ENCODE measurements at regions not wholly inside any gene's neighbourhood (a gene's known extent, or its start where the extent isn't known, plus 50 kb on each side); places are given as distances from the start of the nearest gene placed in this dataset.

- Histone ChIP-seq H3K27ac (replicated peaks in 1 of 4) (no peak overlapping the region), H3K27me3 (no peaks in the 10 kb centered on the region), H3K36me3 (no peaks in the 10 kb centered on the region), H3K9me3 (peaks cover 0 to 4% (median 2%) of the 10 kb centered on the region in 4 donors), H3K4me3 (no peak overlapping the region), H3K4me1 (no peaks in the 10 kb centered on the region)
- 92% methylated on average over 2 of the region's 2 CpGs for WGBS
- TF ChIP-seq CTCF (IDR thresholded peaks at IDR 0.05) (no peak), EP300 (IDR thresholded peaks at IDR 0.05) (no peak)
- intact Hi-C loops (cut with DNase I), result no loop called here
- DNase-seq (ENCODE audit: extremely low spot score), result no peak
Observed at GRCh38 chr3:116618930-116619329, 90.6 kb upstream of the TUSC7 start.

GRCh38 chr3:116630494-116630893 lies 79.1 kb upstream of the TUSC7 start:
- no peak for DNase-seq (ENCODE audit: extremely low spot score)
- Histone ChIP-seq H3K36me3 (no peaks in the 10 kb centered on the region), H3K4me1 (no peaks in the 10 kb centered on the region), H3K9me3 (peaks cover 0 to 28% (median 2%) of the 10 kb centered on the region in 4 donors), H3K27ac (replicated peaks in 1 of 4) (no peak overlapping the region), H3K27me3 (no peaks in the 10 kb centered on the region), H3K4me3 (no peak overlapping the region)
- WGBS, result 65% methylated on average over 4 of the region's 4 CpGs
- intact Hi-C loops (cut with DNase I), result no loop called here
- TF ChIP-seq EP300 (IDR thresholded peaks at IDR 0.05) (no peak), POLR2A (IDR thresholded peaks at IDR 0.05; ENCODE audit: low read depth) (no peak), CTCF (IDR thresholded peaks at IDR 0.05) (no peak), POLR2AphosphoS5 (IDR thresholded peaks at IDR 0.05) (no peak)

- Histone ChIP-seq H3K4me1 (no peaks in the 10 kb centered on the region), H3K27me3 (no peaks in the 10 kb centered on the region), H3K27ac (replicated peaks in 1 of 4) (no peak overlapping the region), H3K4me3 (no peak overlapping the region), H3K36me3 (no peaks in the 10 kb centered on the region), H3K9me3 (no peaks in the 10 kb centered on the region)
- intact Hi-C loops (cut with DNase I), result no loop called here
- DNase-seq (ENCODE audit: extremely low spot score), result no peak
- TF ChIP-seq EP300 (IDR thresholded peaks at IDR 0.05) (no peak), CTCF (IDR thresholded peaks at IDR 0.05) (no peak), POLR2AphosphoS5 (IDR thresholded peaks at IDR 0.05) (no peak), POLR2A (IDR thresholded peaks at IDR 0.05; ENCODE audit: low read depth) (no peak)
- WGBS, result 72% methylated on average over 2 of the region's 2 CpGs
Observed at GRCh38 chr3:116639641-116640040, 69.9 kb upstream of the TUSC7 start.

- Histone ChIP-seq H3K27ac (replicated peaks in 1 of 4) (no peak overlapping the region), H3K4me1 (no peaks in the 10 kb centered on the region), H3K4me3 (no peak overlapping the region), H3K27me3 (no peaks in the 10 kb centered on the region), H3K36me3 (no peaks in the 10 kb centered on the region), H3K9me3 (no peaks in the 10 kb centered on the region)
- intact Hi-C loops (cut with DNase I), result no loop called here
- no peak for TF ChIP-seq EP300 (IDR thresholded peaks at IDR 0.05)
- TF ChIP-seq CTCF (IDR thresholded peaks at IDR 0.05), result no peak
- no peak for TF ChIP-seq POLR2A (IDR thresholded peaks at IDR 0.05; ENCODE audit: low read depth)
- no peak for TF ChIP-seq POLR2AphosphoS5 (IDR thresholded peaks at IDR 0.05)
- WGBS, result 83% methylated on average over 3 of the region's 3 CpGs
- no peak for DNase-seq (ENCODE audit: extremely low spot score)
Observed at GRCh38 chr3:116640109-116640508, 69.5 kb upstream of the TUSC7 start.

GRCh38 chr3:116643001-116643400 lies 66.6 kb upstream of the TUSC7 start:
- intact Hi-C loops (cut with DNase I), result no loop called here
- Histone ChIP-seq H3K27ac (replicated peaks in 1 of 4) (no peak overlapping the region), H3K36me3 (no peaks in the 10 kb centered on the region), H3K4me1 (no peaks in the 10 kb centered on the region), H3K27me3 (no peaks in the 10 kb centered on the region), H3K9me3 (no peaks in the 10 kb centered on the region), H3K4me3 (no peak overlapping the region)
- no peak for TF ChIP-seq POLR2A (IDR thresholded peaks at IDR 0.05; ENCODE audit: low read depth)
- TF ChIP-seq EP300 (IDR thresholded peaks at IDR 0.05), result no peak
- TF ChIP-seq CTCF (IDR thresholded peaks at IDR 0.05), result no peak
- no peak for TF ChIP-seq POLR2AphosphoS5 (IDR thresholded peaks at IDR 0.05)
- no peak for DNase-seq (ENCODE audit: extremely low spot score)
